Upper lobe of left lung (tissue), 4 donors: ENCODE measurements at regions not wholly inside any gene's neighbourhood (a gene's known extent, or its start where the extent isn't known, plus 50 kb on each side); places are given as distances from the start of the nearest gene placed in this dataset.

ENCODE experiments used
- POLR2A ChIP-seq, 4 donors: fragments of 450-650 bp; IDR thresholded peaks; one replicate each; pipeline ENCODE4 v1.5.1; 2016 to 2017; ENCODE audit warnings: antibody characterized with exemption in 4 of 4, mild to moderate bottlenecking in 2 of 4
- POLR2AphosphoS5 ChIP-seq, 2 donors: sonication (generic); formaldehyde crosslinking; IDR thresholded peaks; one replicate each; pipeline ENCODE4 v1.5.1; 2017; ENCODE audit warnings: antibody characterized with exemption in 2 of 2
- TF ChIP-seq, protein P1 (sequence below), 6 experiments: fragments of 450-650 bp in 4 of 6; fragments of 200-600 bp in 2 of 6; sonication (generic) in 2 of 6; IDR thresholded peaks; one replicate each; pipeline ENCODE4 v1.5.1; 2016 to 2019; ENCODE audit warnings: antibody characterized with exemption in 6 of 6

DNA sequence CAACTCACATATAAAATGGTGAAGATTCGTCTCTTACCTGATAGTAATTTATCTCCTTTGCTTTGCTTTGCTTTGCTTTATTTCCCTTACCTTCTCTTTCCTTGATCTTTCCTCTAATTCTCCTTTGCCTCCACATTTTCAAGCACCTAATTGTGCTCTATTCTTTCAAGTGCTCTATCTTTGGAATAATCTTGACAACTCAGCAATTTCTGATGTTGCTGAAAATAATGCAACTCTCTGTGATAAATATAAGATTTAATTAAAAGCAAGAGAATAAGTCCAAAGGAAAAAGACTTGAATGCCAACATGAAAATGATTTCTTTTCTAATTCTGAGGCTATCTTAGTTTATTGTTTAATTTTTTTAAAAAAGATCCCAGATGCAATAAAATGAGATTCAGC lies 139.5 kb upstream of the SYT1 start:
- TF ChIP-seq, protein P1, sequence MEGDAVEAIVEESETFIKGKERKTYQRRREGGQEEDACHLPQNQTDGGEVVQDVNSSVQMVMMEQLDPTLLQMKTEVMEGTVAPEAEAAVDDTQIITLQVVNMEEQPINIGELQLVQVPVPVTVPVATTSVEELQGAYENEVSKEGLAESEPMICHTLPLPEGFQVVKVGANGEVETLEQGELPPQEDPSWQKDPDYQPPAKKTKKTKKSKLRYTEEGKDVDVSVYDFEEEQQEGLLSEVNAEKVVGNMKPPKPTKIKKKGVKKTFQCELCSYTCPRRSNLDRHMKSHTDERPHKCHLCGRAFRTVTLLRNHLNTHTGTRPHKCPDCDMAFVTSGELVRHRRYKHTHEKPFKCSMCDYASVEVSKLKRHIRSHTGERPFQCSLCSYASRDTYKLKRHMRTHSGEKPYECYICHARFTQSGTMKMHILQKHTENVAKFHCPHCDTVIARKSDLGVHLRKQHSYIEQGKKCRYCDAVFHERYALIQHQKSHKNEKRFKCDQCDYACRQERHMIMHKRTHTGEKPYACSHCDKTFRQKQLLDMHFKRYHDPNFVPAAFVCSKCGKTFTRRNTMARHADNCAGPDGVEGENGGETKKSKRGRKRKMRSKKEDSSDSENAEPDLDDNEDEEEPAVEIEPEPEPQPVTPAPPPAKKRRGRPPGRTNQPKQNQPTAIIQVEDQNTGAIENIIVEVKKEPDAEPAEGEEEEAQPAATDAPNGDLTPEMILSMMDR (IDR thresholded peaks at IDR 0.05), result no peak
- TF ChIP-seq POLR2AphosphoS5 (IDR thresholded peaks at IDR 0.05), result no peak
- no peak for TF ChIP-seq POLR2A (IDR thresholded peaks at IDR 0.05)
